ENCODE measurements at regions not wholly inside any gene's neighbourhood (a gene's known extent, or its start where the extent isn't known, plus 50 kb on each side); places are given as distances from the start of the nearest gene placed in this dataset.

- ATAC-seq (ENCODE audit: low FRiP score) (no peak), DNase-seq (no peak)
- Histone ChIP-seq H3K36me3 (ENCODE audit: control insufficient read depth in 1 of 2, insufficient read depth in 2 of 2, low read length in 1 of 2) (no peaks in the 10 kb centered on the region), H3K4me3 (ENCODE audit: low read length in 2 of 2) (no peak overlapping the region), H3K4me1 (ENCODE audit: control insufficient read depth in 1 of 2, insufficient read depth in 2 of 2, low read length in 2 of 2) (no peaks in the 10 kb centered on the region), H3K27ac (ENCODE audit: low read depth in 1 of 2, low read length in 2 of 2) (no peak overlapping the region), H3K9me3 (ENCODE audit: control insufficient read depth, low read length) (no peaks in the 10 kb centered on the region), H3K27me3 (ENCODE audit: control insufficient read depth in 1 of 2, insufficient read depth in 2 of 2, low read length in 1 of 2) (no peaks in the 10 kb centered on the region)
- intact Hi-C loops (cut with DNase I) = no loop called here
- 0 to 6% methylated on average over 2 of the region's 2 CpGs for WGBS, 2 donors
Measured at GRCh38 chr1:43052786-43053439, 94.2 kb upstream of the SLC2A1 start.

- no peaks in the 10 kb centered on the region for H3K4me1 ChIP-seq (ENCODE audit: control insufficient read depth in 1 of 2, insufficient read depth in 2 of 2, low read length in 2 of 2)
- H3K4me3 ChIP-seq (ENCODE audit: low read length in 2 of 2) = no peak overlapping the region
- intact Hi-C loops (cut with DNase I) = no loop called here
- DNase-seq = no peak
- no peaks in the 10 kb centered on the region for H3K36me3 ChIP-seq (ENCODE audit: control insufficient read depth in 1 of 2, insufficient read depth in 2 of 2, low read length in 1 of 2)
- WGBS, 2 donors = 98 to 100% methylated on average over 1 of the region's 1 CpG
- H3K27ac ChIP-seq (ENCODE audit: low read depth in 1 of 2, low read length in 2 of 2) = no peak overlapping the region
- no peak for ATAC-seq (ENCODE audit: low FRiP score)
- H3K27me3 ChIP-seq (ENCODE audit: control insufficient read depth in 1 of 2, insufficient read depth in 2 of 2, low read length in 1 of 2) = no peaks in the 10 kb centered on the region
- no peaks in the 10 kb centered on the region for H3K9me3 ChIP-seq (ENCODE audit: control insufficient read depth, low read length)
Measured at GRCh38 chr1:43052322-43052721, 93.7 kb upstream of the SLC2A1 start.

DNA sequence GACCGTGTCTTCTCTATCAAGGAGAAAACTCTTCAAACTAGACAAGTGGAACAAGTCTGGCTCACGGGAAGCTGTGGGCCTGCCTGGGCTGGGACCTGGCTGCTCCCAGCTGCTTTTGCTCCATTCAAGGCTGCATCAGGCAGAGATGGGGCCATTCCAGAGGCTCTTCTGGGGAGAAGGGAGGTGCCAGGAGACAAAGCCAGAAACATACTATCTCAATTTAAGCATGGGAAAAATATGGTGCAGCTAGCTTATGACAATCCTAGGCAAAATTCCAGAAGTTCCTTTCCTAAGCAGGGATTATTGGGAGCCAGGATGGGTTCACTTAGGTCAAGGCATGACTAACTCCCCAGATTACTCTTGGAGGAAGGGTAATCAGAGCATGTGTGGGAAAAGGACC is 90.8 kb upstream of the SLC2A1 start:
- Histone ChIP-seq H3K36me3 (ENCODE audit: control insufficient read depth in 1 of 2, insufficient read depth in 2 of 2, low read length in 1 of 2) (no peaks in the 10 kb centered on the region), H3K27me3 (ENCODE audit: control insufficient read depth in 1 of 2, insufficient read depth in 2 of 2, low read length in 1 of 2) (no peaks in the 10 kb centered on the region), H3K4me3 (ENCODE audit: low read length in 2 of 2) (no peak overlapping the region), H3K4me1 (ENCODE audit: control insufficient read depth in 1 of 2, insufficient read depth in 2 of 2, low read length in 2 of 2) (no peaks in the 10 kb centered on the region), H3K27ac (ENCODE audit: low read depth in 1 of 2, low read length in 2 of 2) (no peak overlapping the region), H3K9me3 (ENCODE audit: control insufficient read depth, low read length) (no peaks in the 10 kb centered on the region)
- DNase-seq = no peak
- intact Hi-C loops (cut with DNase I) = no loop called here
- WGBS, 2 donors = 79 to 80% methylated on average over 2 of the region's 2 CpGs
- no peak for ATAC-seq (ENCODE audit: low FRiP score)

- Histone ChIP-seq H3K27me3 (ENCODE audit: control insufficient read depth in 1 of 2, insufficient read depth in 2 of 2, low read length in 1 of 2) (no peaks in the 10 kb centered on the region), H3K4me1 (ENCODE audit: control insufficient read depth in 1 of 2, insufficient read depth in 2 of 2, low read length in 2 of 2) (no peaks in the 10 kb centered on the region), H3K9me3 (ENCODE audit: control insufficient read depth, low read length) (no peaks in the 10 kb centered on the region), H3K27ac (ENCODE audit: low read depth in 1 of 2, low read length in 2 of 2) (no peak overlapping the region), H3K36me3 (ENCODE audit: control insufficient read depth in 1 of 2, insufficient read depth in 2 of 2, low read length in 1 of 2) (no peaks in the 10 kb centered on the region), H3K4me3 (ENCODE audit: low read length in 2 of 2) (no peak overlapping the region)
- 70 to 73% methylated on average over 2 of the region's 2 CpGs for WGBS, 2 donors
- no peak for ATAC-seq (ENCODE audit: low FRiP score)
- intact Hi-C loops (cut with DNase I) = no loop called here
- no peak for DNase-seq
Measured at GRCh38 chr1:43048601-43049011, 89.9 kb upstream of the SLC2A1 start.

DNA sequence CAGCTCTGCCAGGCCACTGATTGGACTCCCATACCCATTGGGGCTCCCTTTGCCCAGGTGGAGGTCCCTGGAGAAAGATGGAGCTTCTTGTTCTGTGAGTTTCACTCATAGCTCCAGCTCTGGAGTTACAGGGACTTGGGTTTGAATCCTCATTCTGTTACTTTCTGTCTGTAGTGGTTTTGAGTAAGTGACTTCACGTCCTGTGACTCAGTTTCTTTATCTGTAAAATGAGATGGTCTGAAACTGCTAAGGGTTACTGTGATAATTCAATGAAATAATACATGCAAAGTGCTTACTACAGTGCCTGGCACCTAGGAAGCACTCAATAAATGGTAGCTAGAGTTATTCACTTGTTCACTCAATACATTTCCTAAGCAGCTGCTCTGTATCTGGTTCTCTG is 88.5 kb upstream of the SLC2A1 start:
- Histone ChIP-seq H3K9me3 (ENCODE audit: control insufficient read depth, low read length) (no peaks in the 10 kb centered on the region), H3K4me3 (ENCODE audit: low read length in 2 of 2) (no peak overlapping the region), H3K36me3 (ENCODE audit: control insufficient read depth in 1 of 2, insufficient read depth in 2 of 2, low read length in 1 of 2) (no peaks in the 10 kb centered on the region), H3K4me1 (ENCODE audit: control insufficient read depth in 1 of 2, insufficient read depth in 2 of 2, low read length in 2 of 2) (no peaks in the 10 kb centered on the region), H3K27ac (ENCODE audit: low read depth in 1 of 2, low read length in 2 of 2) (no peak overlapping the region), H3K27me3 (ENCODE audit: control insufficient read depth in 1 of 2, insufficient read depth in 2 of 2, low read length in 1 of 2) (no peaks in the 10 kb centered on the region)
- intact Hi-C loops (cut with DNase I) = no loop called here
- DNase-seq (no peak), ATAC-seq (ENCODE audit: low FRiP score) (no peak)
- 89 to 94% methylated on average over 1 of the region's 1 CpG for WGBS, 2 donors

GRCh38 chr1:43044572-43045361 is 86.1 kb upstream of the SLC2A1 start:
- no peaks in the 10 kb centered on the region for H3K27me3 ChIP-seq (ENCODE audit: control insufficient read depth in 1 of 2, insufficient read depth in 2 of 2, low read length in 1 of 2)
- no peak overlapping the region for H3K27ac ChIP-seq (ENCODE audit: low read depth in 1 of 2, low read length in 2 of 2)
- H3K9me3 ChIP-seq (ENCODE audit: control insufficient read depth, low read length) = no peaks in the 10 kb centered on the region
- DNase-seq = no peak
- intact Hi-C loops (cut with DNase I) = no loop called here
- 82 to 84% methylated on average over 6 of the region's 6 CpGs for WGBS, 2 donors
- ATAC-seq (ENCODE audit: low FRiP score) = no peak
- no peak overlapping the region for H3K4me3 ChIP-seq (ENCODE audit: low read length in 2 of 2)
- no peaks in the 10 kb centered on the region for H3K4me1 ChIP-seq (ENCODE audit: control insufficient read depth in 1 of 2, insufficient read depth in 2 of 2, low read length in 2 of 2)
- H3K36me3 ChIP-seq (ENCODE audit: control insufficient read depth in 1 of 2, insufficient read depth in 2 of 2, low read length in 1 of 2) = no peaks in the 10 kb centered on the region

- no peaks in the 10 kb centered on the region for H3K9me3 ChIP-seq (ENCODE audit: control insufficient read depth, low read length)
- H3K27me3 ChIP-seq (ENCODE audit: control insufficient read depth in 1 of 2, insufficient read depth in 2 of 2, low read length in 1 of 2) = no peaks in the 10 kb centered on the region
- H3K36me3 ChIP-seq (ENCODE audit: control insufficient read depth in 1 of 2, insufficient read depth in 2 of 2, low read length in 1 of 2) = no peaks in the 10 kb centered on the region
- WGBS, 2 donors = 77 to 79% methylated on average over 5 of the region's 5 CpGs
- H3K27ac ChIP-seq (ENCODE audit: low read depth in 1 of 2, low read length in 2 of 2) = no peak overlapping the region
- no peak for DNase-seq
- intact Hi-C loops (cut with DNase I) = no loop called here
- ATAC-seq (ENCODE audit: low FRiP score) = no peak
- no peaks in the 10 kb centered on the region for H3K4me1 ChIP-seq (ENCODE audit: control insufficient read depth in 1 of 2, insufficient read depth in 2 of 2, low read length in 2 of 2)
- H3K4me3 ChIP-seq (ENCODE audit: low read length in 2 of 2) = no peak overlapping the region
Measured at GRCh38 chr1:43043695-43044094, 85.0 kb upstream of the SLC2A1 start.

DNA sequence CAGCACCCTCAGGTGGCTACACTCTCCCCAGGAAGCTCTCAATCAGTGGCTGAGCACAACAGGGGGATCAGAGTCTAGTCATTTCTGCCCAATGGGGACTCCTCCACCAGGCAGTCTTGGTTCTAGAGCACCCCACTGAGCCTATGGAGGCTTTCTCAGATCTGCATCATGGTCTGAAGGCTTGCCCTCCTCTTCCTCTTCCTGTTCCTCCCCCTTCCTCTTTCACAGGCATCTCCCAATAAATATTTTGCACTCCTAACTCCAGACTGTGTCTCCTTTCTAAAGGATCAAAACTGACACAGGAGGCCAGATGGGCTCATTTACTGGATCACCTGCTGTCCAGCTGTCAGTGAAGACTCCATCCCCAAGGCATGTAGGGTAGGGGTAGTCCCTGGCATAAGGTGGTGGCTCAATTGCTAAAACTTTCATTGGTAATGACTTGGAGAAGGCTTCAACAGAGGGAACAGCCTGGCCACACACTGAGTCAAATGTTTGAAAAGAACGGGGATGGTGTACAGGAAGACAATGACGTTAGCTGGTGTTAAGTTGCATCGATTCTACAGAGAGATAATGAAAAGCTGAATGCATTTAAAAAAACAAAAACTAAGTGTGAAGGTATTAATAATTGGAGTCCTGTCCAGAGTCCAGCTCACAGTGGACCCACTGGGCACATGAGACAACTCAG is 84.2 kb upstream of the SLC2A1 start:
- Histone ChIP-seq H3K27ac (ENCODE audit: low read depth in 1 of 2, low read length in 2 of 2) (no peak overlapping the region), H3K36me3 (ENCODE audit: control insufficient read depth in 1 of 2, insufficient read depth in 2 of 2, low read length in 1 of 2) (no peaks in the 10 kb centered on the region), H3K27me3 (ENCODE audit: control insufficient read depth in 1 of 2, insufficient read depth in 2 of 2, low read length in 1 of 2) (no peaks in the 10 kb centered on the region), H3K4me1 (ENCODE audit: control insufficient read depth in 1 of 2, insufficient read depth in 2 of 2, low read length in 2 of 2) (no peaks in the 10 kb centered on the region), H3K9me3 (ENCODE audit: control insufficient read depth, low read length) (no peaks in the 10 kb centered on the region), H3K4me3 (ENCODE audit: low read length in 2 of 2) (no peak overlapping the region)
- DNase-seq = no peak
- ATAC-seq (ENCODE audit: low FRiP score) = no peak
- intact Hi-C loops (cut with DNase I) = no loop called here
- 92% methylated on average over 3 of the region's 3 CpGs for WGBS, 2 donors

DNA sequence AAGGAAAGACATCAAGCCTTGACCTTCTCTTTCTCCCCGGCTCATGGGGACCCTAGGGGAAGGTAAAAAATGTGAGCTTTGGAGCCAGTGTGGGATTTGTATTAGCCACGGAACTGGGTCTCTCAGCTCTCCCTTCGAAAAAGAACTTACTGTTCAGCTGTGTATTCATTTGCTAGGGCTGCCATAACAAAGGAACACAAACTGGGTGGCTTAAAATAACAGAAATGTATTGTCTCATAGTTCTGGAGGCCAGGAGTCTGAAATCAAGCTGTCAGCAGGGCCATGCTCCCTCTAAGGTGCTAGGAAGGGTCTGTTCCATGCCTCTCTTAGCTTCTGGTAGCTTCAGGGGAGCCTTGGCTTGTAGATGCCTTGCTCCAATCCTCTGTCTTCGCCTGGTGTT is 83.5 kb upstream of the SLC2A1 start:
- H3K4me3 ChIP-seq (ENCODE audit: low read length in 2 of 2) = no peak overlapping the region
- no peaks in the 10 kb centered on the region for H3K4me1 ChIP-seq (ENCODE audit: control insufficient read depth in 1 of 2, insufficient read depth in 2 of 2, low read length in 2 of 2)
- intact Hi-C loops (cut with DNase I) = no loop called here
- no peaks in the 10 kb centered on the region for H3K27me3 ChIP-seq (ENCODE audit: control insufficient read depth in 1 of 2, insufficient read depth in 2 of 2, low read length in 1 of 2)
- no peak for ATAC-seq (ENCODE audit: low FRiP score)
- no peak overlapping the region for H3K27ac ChIP-seq (ENCODE audit: low read depth in 1 of 2, low read length in 2 of 2)
- no peaks in the 10 kb centered on the region for H3K9me3 ChIP-seq (ENCODE audit: control insufficient read depth, low read length)
- WGBS, 2 donors = 93 to 100% methylated on average over 4 of the region's 4 CpGs
- DNase-seq = no peak
- H3K36me3 ChIP-seq (ENCODE audit: control insufficient read depth in 1 of 2, insufficient read depth in 2 of 2, low read length in 1 of 2) = no peaks in the 10 kb centered on the region

Measured in aorta (tissue), 5 donors.